ENCODE measurements at regions not wholly inside any gene's neighbourhood (a gene's known extent, or its start where the extent isn't known, plus 50 kb on each side); places are given as distances from the start of the nearest gene placed in this dataset.

- TF ChIP-seq CTCF (IDR thresholded peaks at IDR 0.05) (no peak), POLR2A (IDR thresholded peaks at IDR 0.05) (no peak)
Observed at GRCh38 chr4:81773557-81773956, 301.9 kb upstream of the RASGEF1B start.
